ENCODE measurements at regions not wholly inside any gene's neighbourhood (a gene's known extent, or its start where the extent isn't known, plus 50 kb on each side); places are given as distances from the start of the nearest gene placed in this dataset.

DNA sequence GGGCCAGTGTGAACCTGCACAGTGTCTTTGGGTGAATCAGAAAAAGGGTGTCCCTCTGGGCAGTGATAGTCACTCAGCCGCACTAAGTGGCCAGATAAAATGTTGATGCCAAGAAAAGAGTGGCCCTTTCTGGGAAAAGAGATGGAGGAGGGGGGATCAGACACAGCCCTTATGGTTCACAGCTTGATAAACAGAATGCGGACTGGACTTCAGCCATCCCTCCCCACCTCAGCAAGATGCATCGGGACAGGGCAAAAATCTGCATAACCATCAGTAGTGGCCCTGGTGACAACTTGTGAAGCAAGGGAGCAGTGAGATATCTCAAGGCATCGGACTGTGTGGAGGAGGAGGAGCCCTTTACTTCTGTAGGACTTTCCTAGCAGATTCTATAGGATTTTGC is 353.8 kb upstream of the PLXNA2 start:
- no peak for DNase-seq

GRCh38 chr1:208599063-208599462 is 354.9 kb upstream of the PLXNA2 start:
- DNase-seq: no peak

DNA sequence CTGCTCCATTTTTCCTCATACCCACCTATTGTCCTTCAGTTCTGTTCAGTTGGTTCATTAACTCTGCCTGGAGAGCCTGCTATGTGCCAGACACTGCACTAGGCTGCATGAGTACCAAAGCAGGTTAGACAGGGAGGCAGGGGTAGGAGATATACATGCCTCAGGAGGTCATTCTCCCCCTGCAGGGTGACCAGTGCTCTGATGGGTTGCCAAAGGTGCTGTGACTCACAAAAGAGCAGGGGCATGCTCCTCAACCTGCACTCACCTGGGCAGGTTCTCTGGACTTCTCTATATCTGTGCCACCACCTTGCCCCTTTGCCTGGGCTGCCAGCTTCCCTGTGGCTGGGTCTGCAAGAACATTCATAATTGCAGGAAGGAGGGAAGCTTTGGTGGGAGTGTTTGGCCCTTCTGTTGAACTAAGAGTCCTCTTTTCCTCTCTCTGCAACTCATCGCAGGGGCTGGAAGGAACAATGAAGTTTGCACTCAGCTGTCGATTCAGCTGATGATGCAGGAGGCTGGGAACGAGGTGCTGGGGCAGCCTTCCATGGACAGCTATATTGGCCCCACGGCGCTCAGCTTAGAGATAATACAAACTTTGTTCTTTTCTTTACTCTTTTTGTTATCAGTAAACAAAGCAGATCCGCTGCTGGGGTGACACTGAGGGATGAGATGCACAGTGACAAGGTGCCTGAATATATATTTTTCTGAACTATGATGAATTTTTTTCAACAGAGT is 356.4 kb upstream of the PLXNA2 start:
- DNase-seq: no peak

- DNase-seq: no peak
Observed at GRCh38 chr1:208601561-208601960, 357.4 kb upstream of the PLXNA2 start.

GRCh38 chr1:208603721-208604120 is 359.5 kb upstream of the PLXNA2 start:
- no peak for DNase-seq

DNA sequence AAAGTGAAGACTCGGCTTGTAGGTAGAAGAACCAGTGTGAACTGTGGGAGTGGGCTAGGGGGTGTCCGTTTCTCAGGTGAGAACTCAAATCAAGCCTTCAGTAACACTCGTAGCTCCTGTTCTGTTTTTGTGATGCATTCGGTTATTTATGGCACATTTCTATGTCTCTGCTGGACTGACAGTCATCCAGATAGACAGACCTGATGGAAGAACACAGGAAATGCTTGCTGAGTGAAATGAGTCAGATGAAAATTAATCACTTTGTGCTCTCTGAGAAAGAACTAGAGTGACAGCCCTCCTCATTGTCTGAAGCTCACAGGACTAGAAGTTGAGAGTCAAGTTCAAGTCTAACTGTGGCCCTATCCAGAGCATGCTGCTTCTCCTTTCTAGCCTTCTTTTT is 360.1 kb upstream of the PLXNA2 start:
- DNase-seq: no peak

DNA sequence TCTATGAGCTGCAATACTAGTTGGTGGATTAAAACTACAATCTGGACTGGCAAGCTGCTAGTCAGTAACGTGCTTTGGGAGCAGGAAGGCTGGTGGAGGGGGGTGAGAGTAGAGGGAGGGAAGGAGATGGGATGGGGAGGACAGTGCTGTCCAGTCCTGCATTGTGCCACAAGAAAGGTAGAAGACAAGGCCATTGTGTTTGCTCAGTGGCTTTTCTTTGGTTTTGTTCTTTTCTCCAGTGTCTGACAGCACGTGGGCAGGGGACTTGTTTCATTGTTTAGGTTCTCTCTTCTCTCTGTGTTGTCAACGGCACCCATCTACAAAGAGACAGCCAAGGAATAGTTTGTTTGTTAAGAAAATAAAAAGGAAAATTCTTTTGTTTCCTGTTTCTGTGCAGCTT is 362.8 kb upstream of the PLXNA2 start:
- no peak for DNase-seq

DNA sequence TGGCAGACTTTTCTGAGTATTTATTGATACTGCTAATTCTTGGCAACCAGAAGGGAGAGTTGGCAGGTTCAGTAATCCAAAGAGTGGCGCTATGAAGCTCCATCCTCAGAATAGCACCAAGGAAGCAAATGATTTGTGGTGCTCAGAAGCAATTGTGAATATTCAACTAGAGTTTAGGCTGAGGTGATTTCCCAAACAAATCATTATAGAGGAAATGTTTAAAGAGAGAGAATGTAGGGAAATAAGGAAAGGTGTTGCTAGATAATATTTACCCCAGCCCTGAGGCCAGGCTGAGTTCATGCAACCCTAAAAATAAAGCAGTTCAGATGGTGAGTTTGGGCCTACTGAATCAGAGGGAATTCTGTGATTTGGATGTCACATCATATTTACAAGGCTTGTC is 363.4 kb upstream of the PLXNA2 start:
- no peak for DNase-seq

- DNase-seq: no peak
Observed at GRCh38 chr1:208614610-208615009, 370.4 kb upstream of the PLXNA2 start.

DNA sequence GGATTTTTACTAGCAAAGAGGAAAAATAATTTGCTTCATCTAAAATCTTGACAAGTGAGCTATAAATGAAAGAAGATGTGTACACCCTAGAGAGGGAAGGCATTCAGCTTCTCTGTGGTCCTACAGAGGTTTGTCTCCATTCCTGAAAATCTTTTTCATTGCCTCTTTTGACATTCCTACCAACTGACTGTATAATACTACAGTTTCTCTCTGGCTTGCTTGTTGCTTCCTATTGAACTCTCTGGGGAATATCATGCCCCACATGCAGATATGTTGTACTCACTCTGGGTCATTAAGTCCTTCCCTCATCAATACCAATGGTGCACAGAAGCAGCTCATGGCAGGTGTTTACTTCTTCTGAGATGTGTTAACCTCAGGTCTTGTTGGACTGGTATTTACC is 371.2 kb upstream of the PLXNA2 start:
- no peak for DNase-seq

DNA sequence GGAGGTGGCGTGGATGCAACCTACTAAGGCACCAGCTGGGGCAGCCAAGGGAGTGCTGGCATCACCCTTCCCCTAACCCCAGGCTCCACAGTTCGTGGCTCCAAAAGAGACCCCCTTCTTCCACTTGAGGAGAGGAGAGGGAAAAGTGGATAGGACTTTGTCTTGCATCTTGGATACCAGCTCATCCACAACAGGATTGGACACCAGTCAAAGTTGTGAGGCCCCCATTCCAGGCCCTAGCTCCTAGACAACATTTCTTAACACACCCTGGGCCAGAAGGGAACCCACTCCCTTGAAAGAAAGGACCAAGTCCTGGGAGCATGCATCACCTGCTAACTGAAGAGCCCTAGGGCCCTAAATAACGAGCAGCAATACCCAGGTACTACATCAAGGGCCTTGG is 372.6 kb upstream of the PLXNA2 start:
- no peak for DNase-seq

GRCh38 chr1:208628022-208628914 is 384.1 kb upstream of the PLXNA2 start:
- DNase-seq: no peak

GRCh38 chr1:208631092-208631491 is 386.9 kb upstream of the PLXNA2 start:
- no peak for DNase-seq

DNA sequence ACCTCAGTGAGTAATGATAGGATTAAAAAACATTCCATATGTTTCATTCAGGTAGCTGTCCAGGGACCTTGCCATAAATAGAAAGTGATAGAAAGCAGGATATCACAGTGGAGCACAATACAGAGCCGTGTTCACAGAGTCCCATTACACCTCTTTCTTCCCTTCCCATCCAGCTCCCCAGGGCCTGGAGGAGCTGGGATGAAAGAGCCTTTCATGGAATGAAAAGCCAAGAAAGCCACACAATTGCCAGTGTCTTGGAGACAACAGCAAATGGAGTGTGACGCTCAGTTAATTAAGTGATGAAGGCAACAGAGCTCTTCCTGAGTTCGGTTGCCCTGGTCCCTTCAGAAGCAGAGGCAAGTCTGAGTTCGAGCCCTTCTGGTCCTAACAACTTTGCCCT is 387.3 kb upstream of the PLXNA2 start:
- no peak for DNase-seq

- DNase-seq: no peak
Observed at GRCh38 chr1:208634346-208635140, 390.4 kb upstream of the PLXNA2 start.

- DNase-seq: no peak
Observed at GRCh38 chr1:208637181-208637580, 393.0 kb upstream of the PLXNA2 start.

- no peak for DNase-seq
Observed at GRCh38 chr1:208639382-208639781, 395.2 kb upstream of the PLXNA2 start.

DNA sequence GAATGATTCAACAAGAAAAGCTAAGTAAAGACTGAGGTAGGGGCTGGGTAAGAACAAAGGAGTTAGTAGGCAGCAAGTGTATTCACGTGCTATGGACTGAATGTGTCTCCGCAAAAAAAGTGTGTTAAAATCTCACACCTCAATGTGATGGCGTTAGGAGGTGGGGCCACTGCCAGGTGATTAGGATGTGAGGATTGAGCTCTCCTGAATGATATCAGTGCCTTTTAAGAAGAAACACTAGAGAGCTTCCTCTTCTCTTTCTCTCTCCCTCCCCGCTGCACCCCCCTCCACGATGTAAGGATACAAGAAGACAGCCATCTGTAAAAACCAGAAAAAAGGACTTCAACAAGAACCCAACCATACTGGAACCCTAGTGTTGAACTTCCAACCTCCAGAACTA is 396.1 kb upstream of the PLXNA2 start:
- DNase-seq: no peak

DNA sequence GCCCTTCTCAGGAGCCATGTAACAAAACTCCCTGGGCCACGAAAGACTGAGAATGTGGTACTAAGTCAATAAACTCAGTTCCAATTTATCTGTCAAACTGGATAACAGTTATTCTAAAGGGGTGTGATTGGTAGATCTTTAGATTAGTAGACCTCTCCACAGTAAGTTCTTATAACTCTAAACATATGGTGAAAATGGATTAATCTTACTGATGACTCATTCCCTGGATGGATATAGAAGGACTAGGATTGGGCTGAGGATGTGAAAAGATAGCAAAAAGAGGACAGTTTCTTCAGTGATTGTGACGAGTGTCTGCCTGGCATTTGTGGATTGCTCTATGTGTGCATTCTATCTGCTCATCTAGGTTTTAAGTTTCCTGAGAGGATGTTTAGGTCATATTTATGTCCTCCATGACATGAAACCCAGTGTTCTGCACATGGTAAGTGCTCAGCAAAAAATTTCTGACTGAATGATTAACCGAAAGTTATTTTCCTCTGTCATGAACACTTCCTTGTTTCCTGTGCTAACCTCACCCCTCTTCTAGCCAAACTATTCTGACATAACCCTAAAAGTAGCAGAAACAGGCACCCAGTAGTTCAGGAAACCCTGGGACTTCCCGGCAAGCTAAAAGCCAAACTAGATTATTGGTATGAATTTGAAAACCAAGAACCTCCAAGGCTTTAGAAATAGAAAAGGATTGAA is 397.5 kb upstream of the PLXNA2 start:
- DNase-seq: no peak

- no peak for DNase-seq
Observed at GRCh38 chr1:208643005-208643597, 398.9 kb upstream of the PLXNA2 start.

DNA sequence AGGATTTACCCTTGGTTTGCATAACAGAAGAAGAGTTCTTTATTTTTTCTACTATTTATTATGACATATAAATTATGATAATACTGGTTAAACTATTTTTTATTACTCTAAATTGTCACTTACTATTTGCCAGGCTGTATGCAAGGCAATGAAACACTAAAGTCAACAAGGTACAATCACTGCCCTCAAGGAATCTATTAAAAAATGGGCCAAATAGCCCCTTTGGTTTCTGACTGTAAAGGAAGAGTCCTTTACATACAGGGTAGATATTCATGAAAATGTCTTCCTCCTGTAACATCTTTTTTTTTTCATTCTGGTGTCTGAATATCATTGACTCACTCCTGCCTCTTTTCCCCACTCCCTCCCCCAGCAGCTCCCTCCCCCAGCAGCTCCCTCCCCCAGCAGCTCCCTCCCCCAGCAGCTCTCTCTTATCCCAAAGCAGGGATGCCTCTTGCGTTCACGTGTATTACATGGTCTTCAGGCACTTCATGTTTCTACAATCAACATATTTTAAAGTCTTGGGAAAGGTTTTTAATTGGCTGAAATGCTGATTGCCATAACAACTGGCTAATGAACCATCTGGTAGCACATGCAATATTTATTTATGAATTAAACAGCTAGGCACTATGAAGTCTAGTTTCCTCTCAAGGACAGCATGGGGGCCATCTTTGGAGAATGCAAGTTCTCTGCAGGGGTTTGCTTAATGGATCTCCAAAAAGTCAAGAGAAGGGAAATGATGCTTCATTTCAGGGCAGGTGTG is 400.4 kb upstream of the PLXNA2 start:
- DNase-seq: no peak

GRCh38 chr1:208646431-208646830 is 402.2 kb upstream of the PLXNA2 start:
- DNase-seq: no peak
